HCT116 (cell line): ENCODE measurements at regions not wholly inside any gene's neighbourhood (a gene's known extent, or its start where the extent isn't known, plus 50 kb on each side); places are given as distances from the start of the nearest gene placed in this dataset.

Experiments used
- CTCF ChIP-seq, 3 experiments: fragments of 200-600 bp in 1 of 3; sonication (generic) in 1 of 3; IDR thresholded peaks in 2 of 3; conservative IDR thresholded peaks in 1 of 3; 2 replicates each; pipeline ENCODE4 v1.5.1; 2012 to 2017; ENCODE audit warnings: low read depth in 2 of 3, low read length in 2 of 3, antibody characterized with exemption in 1 of 3, borderline replicate concordance in 1 of 3, control low read depth in 1 of 3, mild to moderate bottlenecking in 1 of 3, mixed read lengths in 1 of 3, mixed run types in 1 of 3, moderate library complexity in 1 of 3; ENCODE audit not compliant: insufficient read depth in 1 of 3
- EZH2 ChIP-seq: fragments of 200-600 bp; sonication (generic); IDR thresholded peaks from 2 replicates; pipeline ENCODE4 v1.6.1; 2017; ENCODE audit warnings: antibody characterized with exemption, mixed run types
- EZH2phosphoT487 ChIP-seq: fragments of 200-600 bp; IDR thresholded peaks from 2 replicates; pipeline ENCODE4 v1.6.1; 2018; ENCODE audit warnings: antibody characterized with exemption, borderline replicate concordance
- JUND ChIP-seq: IDR thresholded peaks from 2 replicates; pipeline ENCODE4 v1.6.1; 2012
- POLR2A ChIP-seq: IDR thresholded peaks from 2 replicates; pipeline ENCODE4 v1.7.0; 2011; ENCODE audit warnings: borderline replicate concordance; ENCODE audit not compliant: insufficient read depth, insufficient read length; ENCODE audit errors: extremely low read depth
- POLR2AphosphoS5 ChIP-seq: IDR thresholded peaks from 2 replicates; pipeline ENCODE4 v1.6.1; 2011; ENCODE audit warnings: mild to moderate bottlenecking, low read depth, low read length, moderate library complexity
- RAD21 ChIP-seq: IDR thresholded peaks from 2 replicates; pipeline ENCODE4 v1.6.1; 2012; ENCODE audit warnings: low read depth, mild to moderate bottlenecking
- REST ChIP-seq: IDR thresholded peaks from 2 replicates; pipeline ENCODE4 v1.6.1; 2012; ENCODE audit warnings: low read depth
- TCF7L2 ChIP-seq: IDR thresholded peaks from 2 replicates; pipeline ENCODE4 v1.7.0; 2011; ENCODE audit warnings: borderline replicate concordance, inconsistent platforms; ENCODE audit not compliant: insufficient read depth, insufficient read length; ENCODE audit errors: extremely low read depth
- ZNF274 ChIP-seq: fragments of 200-500 bp; sonication (Bioruptor generic); IDR thresholded peaks from 2 replicates; pipeline ENCODE4 v1.6.1; 2014; ENCODE audit warnings: mild to moderate bottlenecking, low read depth, low read length, inconsistent platforms

GRCh38 chr7:52715701-52716100 lies 319.7 kb upstream of the POM121L12 start:
- TF ChIP-seq RAD21 = no peak
- TF ChIP-seq EZH2 = no peak
- TF ChIP-seq POLR2AphosphoS5 = no peak
- TF ChIP-seq CTCF (IDR thresholded peaks at IDR 0.05 in 2 of 3, conservative IDR thresholded peaks at IDR 0.05 in 1 of 3; ENCODE audit: borderline replicate concordance in 1 of 3, insufficient read depth in 1 of 3, low read depth in 2 of 3, low read length in 2 of 3) = no peak
- no peak for TF ChIP-seq POLR2A
- TF ChIP-seq EZH2phosphoT487 = no peak
- no peak for TF ChIP-seq JUND
- TF ChIP-seq ZNF274 = no peak
- TF ChIP-seq TCF7L2 = no peak
- no peak for TF ChIP-seq REST
